ENCODE measurements at regions not wholly inside any gene's neighbourhood (a gene's known extent, or its start where the extent isn't known, plus 50 kb on each side); places are given as distances from the start of the nearest gene placed in this dataset.
A peak's percentile ranks its signal among the peaks of the same experiment; 100 is the strongest.

DNA sequence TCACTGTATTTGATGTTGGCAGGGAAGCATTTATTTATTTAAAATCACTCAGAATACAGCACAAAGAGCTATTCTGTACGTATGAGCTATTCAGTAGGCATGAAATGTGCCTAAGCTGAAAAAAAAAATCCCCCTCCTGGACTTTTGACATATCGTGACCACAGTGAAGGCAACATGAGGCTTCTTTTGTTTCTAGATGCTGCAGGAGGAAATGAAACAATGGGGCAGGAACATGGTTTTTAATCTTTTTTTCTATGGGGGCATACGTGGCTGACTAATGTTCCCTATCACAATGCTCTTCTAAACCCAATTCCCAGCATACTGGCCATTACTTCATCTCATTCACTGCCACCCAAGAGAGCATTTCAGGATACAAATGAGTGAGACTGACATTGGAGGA lies 191.0 kb upstream of the PMFBP1 start:
- no peak for DNase-seq
- Histone ChIP-seq H3K4me3 (no peak overlapping the region), H3K36me3 (no peaks in the 10 kb centered on the region), H3K9me3 (peaks cover 0 to 7% (median 0%) of the 10 kb centered on the region in 3 donors), H3K27ac (no peak overlapping the region), H3K4me1 (no peaks in the 10 kb centered on the region), H3K27me3 (no peaks in the 10 kb centered on the region)
- no peak for TF ChIP-seq CTCF (IDR thresholded peaks at IDR 0.05)
- intact Hi-C loops (cut with DNase I; ENCODE audit: low total_unique reads), result no loop called here

GRCh38 chr16:72362476-72362875 lies 190.5 kb upstream of the PMFBP1 start:
- Histone ChIP-seq H3K4me1 (no peaks in the 10 kb centered on the region), H3K9me3 (peaks cover 0 to 7% (median 0%) of the 10 kb centered on the region in 3 donors), H3K27ac (no peak overlapping the region), H3K27me3 (no peaks in the 10 kb centered on the region), H3K4me3 (no peak overlapping the region), H3K36me3 (no peaks in the 10 kb centered on the region)
- no peak for DNase-seq
- intact Hi-C loops (cut with DNase I; ENCODE audit: low total_unique reads), result no loop called here
- no peak for TF ChIP-seq CTCF (IDR thresholded peaks at IDR 0.05)

- Histone ChIP-seq H3K4me3 (no peak overlapping the region), H3K9me3 (no peaks in the 10 kb centered on the region), H3K27me3 (no peaks in the 10 kb centered on the region), H3K27ac (no peak overlapping the region), H3K4me1 (peaks cover 0 to 10% (median 1%) of the 10 kb centered on the region in 4 donors), H3K36me3 (no peaks in the 10 kb centered on the region)
- intact Hi-C loops (cut with DNase I; ENCODE audit: low total_unique reads), result no loop called here
- TF ChIP-seq CTCF (IDR thresholded peaks at IDR 0.05), result no peak
- DNase-seq, result no peak
Measured at GRCh38 chr16:72357910-72358309, 186.0 kb upstream of the PMFBP1 start.

- peaks cover 0 to 10% (median 1%) of the 10 kb centered on the region in 4 donors for H3K4me1 ChIP-seq
- no peaks in the 10 kb centered on the region for H3K27me3 ChIP-seq
- DNase-seq, result no peak
- no peaks in the 10 kb centered on the region for H3K36me3 ChIP-seq
- no peak overlapping the region for H3K4me3 ChIP-seq
- TF ChIP-seq CTCF (IDR thresholded peaks at IDR 0.05), result no peak
- no peaks in the 10 kb centered on the region for H3K9me3 ChIP-seq
- peak overlapping the region in 1 of 2 donors; percentile 2 for H3K27ac ChIP-seq
- intact Hi-C loops (cut with DNase I; ENCODE audit: low total_unique reads), result no loop called here
Measured at GRCh38 chr16:72355561-72355960, 183.6 kb upstream of the PMFBP1 start.

DNA sequence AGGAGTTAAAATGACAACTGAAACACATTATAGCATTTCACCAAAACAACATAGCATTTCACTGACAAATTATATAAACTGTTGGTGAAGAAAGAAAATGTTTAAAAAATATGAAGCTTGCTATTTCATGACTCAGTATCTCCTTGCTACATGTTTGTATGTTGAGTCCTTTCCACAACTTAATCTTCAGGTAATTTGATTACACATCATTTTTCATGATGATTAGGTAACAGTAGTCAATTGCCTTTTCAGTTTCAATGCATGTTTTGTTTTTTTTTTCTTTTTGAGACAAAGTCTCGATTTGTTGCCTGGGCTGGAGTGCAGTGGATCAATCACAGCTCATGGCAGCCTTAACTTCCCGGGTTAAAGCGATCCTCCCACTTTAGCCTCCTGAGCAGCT lies 177.8 kb upstream of the PMFBP1 start:
- intact Hi-C loops (cut with DNase I; ENCODE audit: low total_unique reads), result no loop called here
- DNase-seq, result no peak
- no peaks in the 10 kb centered on the region for H3K36me3 ChIP-seq
- no peaks in the 10 kb centered on the region for H3K27me3 ChIP-seq
- no peak overlapping the region for H3K4me3 ChIP-seq
- no peak for TF ChIP-seq CTCF (IDR thresholded peaks at IDR 0.05)
- H3K4me1 ChIP-seq, result no peaks in the 10 kb centered on the region
- no peak overlapping the region for H3K27ac ChIP-seq
- H3K9me3 ChIP-seq, result no peaks in the 10 kb centered on the region

DNA sequence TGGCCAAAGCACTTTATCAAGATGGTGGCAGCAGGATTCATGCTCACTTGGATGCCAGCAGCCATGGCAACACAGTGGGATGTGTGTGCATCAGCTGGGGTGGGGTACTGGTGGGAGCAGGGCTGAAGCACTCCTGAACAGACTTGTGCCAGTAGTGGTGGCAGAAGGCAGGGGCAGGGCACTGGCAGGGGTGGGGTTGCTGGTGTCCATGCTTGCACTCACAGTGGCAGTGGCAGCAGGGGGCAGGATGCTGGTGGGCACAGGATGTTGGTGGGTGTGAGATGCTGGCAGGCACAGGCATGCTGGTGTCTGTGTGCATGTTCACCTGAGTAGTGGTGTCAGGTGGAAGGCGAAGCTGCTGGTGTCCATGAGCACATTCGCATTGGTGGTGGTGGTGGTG lies 161.0 kb upstream of the PMFBP1 start:
- no peak overlapping the region for H3K4me3 ChIP-seq
- H3K27me3 ChIP-seq, result no peaks in the 10 kb centered on the region
- intact Hi-C loops (cut with DNase I; ENCODE audit: low total_unique reads), result loop anchor here (10.0 kb wide), 1 partner anchor 58 kb away; no protein-coding TSS in a partner anchor
- no peak for DNase-seq
- no peak overlapping the region for H3K27ac ChIP-seq
- no peak for TF ChIP-seq CTCF (IDR thresholded peaks at IDR 0.05)
- H3K9me3 ChIP-seq, result peaks cover 0 to 11% (median 0%) of the 10 kb centered on the region in 3 donors
- H3K4me1 ChIP-seq, result no peaks in the 10 kb centered on the region
- peaks cover 0 to 3% (median 0%) of the 10 kb centered on the region in 3 donors for H3K36me3 ChIP-seq

Data from tibial artery (tissue), 4 donors.